B cell (primary cell): ENCODE measurements at regions not wholly inside any gene's neighbourhood (a gene's known extent, or its start where the extent isn't known, plus 50 kb on each side); places are given as distances from the start of the nearest gene placed in this dataset.

Source experiments
- ATAC-seq: fragments of 200-7000 bp; cut with Tn5 transposase; one replicate; pipeline ENCODE4 v1.10.0; 2021; ENCODE audit warnings: low read depth, mild to moderate bottlenecking, moderate number of reproducible peaks, moderate library complexity
- CTCF ChIA-PET: fragments of 350-600 bp; sonication (Branson Sonifier 250); formaldehyde crosslinking; loops from one replicate; lab custom pipeline; 2021; ENCODE audit warnings: antibody characterized with exemption, inconsistent platforms; lab: Charles Lee
- POLR2A ChIA-PET: fragments of 350-600 bp; sonication (Branson Sonifier 250); formaldehyde crosslinking; loops from one replicate; lab custom pipeline; 2021; ENCODE audit warnings: antibody characterized with exemption; lab: Charles Lee
- DNase-seq: peaks from one replicate; pipeline ENCODE4 v3.0.0; 2013
- H2AFZ ChIP-seq: 2 replicates; pipeline ENCODE4 v1.6.1; 2012; ENCODE audit warnings: mild to moderate bottlenecking, low read depth, low read length; ENCODE audit not compliant: insufficient read depth, poor library complexity, severe bottlenecking
- H3K27ac ChIP-seq, 2 donors: 1 replicate in 1 of 2; 2 replicates in 1 of 2; pipeline ENCODE4 v1.5.1; 2012 to 2013; ENCODE audit warnings: low read length in 2 of 2, mild to moderate bottlenecking in 2 of 2, moderate library complexity in 1 of 2
- H3K27me3 ChIP-seq, 4 experiments: fragments of 200-600 bp in 1 of 4; sonication (generic) in 1 of 4; replicated peaks in 1 of 4; 1 replicate in 2 of 4; 2 replicates in 2 of 4; pipeline versions ENCODE4 v1.6.1 to v1.7.0; 2013 to 2016; ENCODE audit warnings: low read length in 3 of 4, mild to moderate bottlenecking in 2 of 4, mixed read lengths in 1 of 4, moderate library complexity in 1 of 4; ENCODE audit not compliant: insufficient read depth in 4 of 4, control insufficient read depth in 3 of 4; ENCODE audit errors: control extremely low read depth in 1 of 4
- H3K36me3 ChIP-seq, 2 experiments: replicated peaks in 1 of 2; 1 replicate in 1 of 2; 2 replicates in 1 of 2; pipeline versions ENCODE4 v1.6.1 to v1.7.1; 2013; ENCODE audit warnings: low read length in 1 of 2; ENCODE audit not compliant: insufficient read depth in 2 of 2, control insufficient read depth in 1 of 2; ENCODE audit errors: control extremely low read depth in 1 of 2, extremely low read depth in 1 of 2
- H3K4me1 ChIP-seq, 2 donors: fragments of 200-600 bp in 1 of 2; sonication (generic) in 1 of 2; 1 replicate in 1 of 2; 2 replicates in 1 of 2; pipeline versions ENCODE4 v1.5.1 to v1.6.1; 2013 to 2017; ENCODE audit warnings: low read length in 2 of 2; ENCODE audit not compliant: control insufficient read depth in 2 of 2, insufficient read depth in 2 of 2
- H3K4me2 ChIP-seq: replicated peaks from 2 replicates; pipeline ENCODE3; 2012; ENCODE audit warnings: mild to moderate bottlenecking, low read depth, low read length; ENCODE audit not compliant: poor library complexity, severe bottlenecking
- H3K4me3 ChIP-seq, 5 experiments: fragments of 200-600 bp in 1 of 5; sonication (generic) in 1 of 5; 1 replicate in 3 of 5; 2 replicates in 2 of 5; pipeline versions ENCODE4 v1.5.1 to v1.7.0; 2011 to 2016; ENCODE audit warnings: low read length in 4 of 5, mild to moderate bottlenecking in 4 of 5, low read depth in 2 of 5, control low read depth in 1 of 5, moderate library complexity in 1 of 5; ENCODE audit not compliant: insufficient read depth in 1 of 5; ENCODE audit errors: control extremely low read depth in 1 of 5, extremely low read depth in 1 of 5
- H3K79me2 ChIP-seq: fragments of 200-600 bp; sonication (generic); one replicate; pipeline ENCODE4 v1.6.0; 2016; ENCODE audit warnings: low read length; ENCODE audit not compliant: control insufficient read depth, insufficient read depth
- H3K9ac ChIP-seq: fragments of 200-600 bp; sonication (generic); 2 replicates; pipeline ENCODE4 v1.6.1; 2017; ENCODE audit warnings: mild to moderate bottlenecking, low read length, moderate library complexity
- H3K9me3 ChIP-seq, 3 donors: one replicate each; pipeline versions ENCODE4 v1.6.1 to v1.7.1; 2013; ENCODE audit warnings: low read length in 2 of 3; ENCODE audit not compliant: control insufficient read depth in 2 of 3, insufficient read depth in 1 of 3; ENCODE audit errors: control extremely low read depth in 1 of 3
- H4K20me1 ChIP-seq: 2 replicates; pipeline ENCODE4 v1.6.0; 2012; ENCODE audit warnings: mild to moderate bottlenecking, low read length; ENCODE audit not compliant: insufficient read depth, control insufficient read depth, poor library complexity, severe bottlenecking
- H3K27ac Mint-ChIP-seq: one replicate; pipeline ENCODE4 v1.8.0; 2021; ENCODE audit warnings: mixed read lengths
- H3K27me3 Mint-ChIP-seq: one replicate; pipeline ENCODE4 v1.8.0; 2021; ENCODE audit warnings: mixed read lengths
- H3K4me1 Mint-ChIP-seq: one replicate; pipeline ENCODE4 v1.8.0; 2021; ENCODE audit warnings: mixed read lengths
- H3K4me3 Mint-ChIP-seq: one replicate; pipeline ENCODE4 v1.8.0; 2021; ENCODE audit warnings: mixed read lengths
- H3K9me3 Mint-ChIP-seq: one replicate; pipeline ENCODE4 v1.8.0; 2022; ENCODE audit warnings: mixed read lengths; ENCODE audit not compliant: insufficient read depth
- EZH2 ChIP-seq: IDR thresholded peaks from 2 replicates; pipeline ENCODE4 v1.6.1; 2012; ENCODE audit warnings: borderline replicate concordance, low read depth, mild to moderate bottlenecking, moderate library complexity, low read length; ENCODE audit not compliant: insufficient read depth, poor library complexity, severe bottlenecking
- WGBS: methylation state at CpG from one replicate; pipeline ENCODE4 v1.1.5; 2013; ENCODE audit warnings: missing lambda C conversion rate; ENCODE audit not compliant: insufficient coverage; 5-methylcytosine and 5-hydroxymethylcytosine counted together
- intact Hi-C: fragments of 100-400 bp; cut with micrococcal nuclease; formaldehyde crosslinking; loops from one replicate; pipeline ENCODE4 v1.10.0; 2022
- TF ChIP-seq, protein P1 (sequence below): fragments of 200-600 bp; IDR thresholded peaks from one replicate; pipeline ENCODE4 v1.8.0; 2022; ENCODE audit warnings: antibody characterized with exemption, mild to moderate bottlenecking

DNA sequence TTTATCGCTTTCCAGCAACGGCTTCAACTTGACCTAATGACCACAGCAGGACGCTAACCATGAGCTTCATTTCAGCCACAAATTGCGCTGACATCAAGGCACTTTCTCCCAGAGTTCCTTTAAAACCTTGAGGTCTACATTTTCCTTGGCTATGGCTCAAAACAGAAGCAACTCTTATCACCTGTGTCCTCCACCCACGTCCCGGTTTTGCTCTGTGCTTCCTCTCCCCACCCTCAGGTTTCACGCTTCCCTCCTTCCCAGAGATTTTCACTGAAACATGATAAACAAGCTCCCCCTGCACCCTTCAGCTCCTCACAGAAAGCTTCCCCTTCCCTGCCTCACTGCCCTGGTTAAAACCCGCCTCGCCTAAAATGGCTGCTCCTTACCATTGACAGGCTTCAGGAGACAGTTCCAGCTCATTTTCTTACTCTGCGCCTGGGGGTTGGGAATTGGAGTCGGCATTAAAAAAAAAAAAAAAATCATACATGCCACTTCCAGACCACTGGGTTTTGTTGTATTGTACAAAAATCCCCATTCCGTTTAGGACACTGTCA, 229.5 kb downstream of the UBE3D start:
- Histone ChIP-seq H3K4me1 (no peaks in the 10 kb centered on the region), H3K79me2 (no peaks in the 10 kb centered on the region), H3K27ac (no peak overlapping the region), H3K9ac (no peak overlapping the region), H4K20me1 (no peaks in the 10 kb centered on the region), H3K36me3 (no peaks in the 10 kb centered on the region), H3K9me3 (no peaks in the 10 kb centered on the region), H2AFZ (no peak overlapping the region), H3K4me2 (no peak overlapping the region), H3K4me3 (no peak overlapping the region), H3K27me3 (no peaks in the 10 kb centered on the region)
- CTCF ChIA-PET: interaction anchor here (0.8 kb wide), 1 partner anchor 23 kb away, joined by 4 read pairs; no protein-coding TSS in a partner anchor
- DNase-seq: no peak
- POLR2A ChIA-PET: no interaction called here
- intact Hi-C loops: no loop called here
- Mint-ChIP-seq H3K4me1 (no peaks in the 10 kb centered on the region), H3K4me3 (no peak overlapping the region), H3K27me3 (no peaks in the 10 kb centered on the region), H3K9me3 (no peaks in the 10 kb centered on the region), H3K27ac (no peak overlapping the region)
- no peak for ATAC-seq
- TF ChIP-seq EZH2: no peak
- TF ChIP-seq, protein P1, sequence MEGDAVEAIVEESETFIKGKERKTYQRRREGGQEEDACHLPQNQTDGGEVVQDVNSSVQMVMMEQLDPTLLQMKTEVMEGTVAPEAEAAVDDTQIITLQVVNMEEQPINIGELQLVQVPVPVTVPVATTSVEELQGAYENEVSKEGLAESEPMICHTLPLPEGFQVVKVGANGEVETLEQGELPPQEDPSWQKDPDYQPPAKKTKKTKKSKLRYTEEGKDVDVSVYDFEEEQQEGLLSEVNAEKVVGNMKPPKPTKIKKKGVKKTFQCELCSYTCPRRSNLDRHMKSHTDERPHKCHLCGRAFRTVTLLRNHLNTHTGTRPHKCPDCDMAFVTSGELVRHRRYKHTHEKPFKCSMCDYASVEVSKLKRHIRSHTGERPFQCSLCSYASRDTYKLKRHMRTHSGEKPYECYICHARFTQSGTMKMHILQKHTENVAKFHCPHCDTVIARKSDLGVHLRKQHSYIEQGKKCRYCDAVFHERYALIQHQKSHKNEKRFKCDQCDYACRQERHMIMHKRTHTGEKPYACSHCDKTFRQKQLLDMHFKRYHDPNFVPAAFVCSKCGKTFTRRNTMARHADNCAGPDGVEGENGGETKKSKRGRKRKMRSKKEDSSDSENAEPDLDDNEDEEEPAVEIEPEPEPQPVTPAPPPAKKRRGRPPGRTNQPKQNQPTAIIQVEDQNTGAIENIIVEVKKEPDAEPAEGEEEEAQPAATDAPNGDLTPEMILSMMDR: no peak
- 86% methylated on average over 7 of the region's 12 CpGs for WGBS

DNA sequence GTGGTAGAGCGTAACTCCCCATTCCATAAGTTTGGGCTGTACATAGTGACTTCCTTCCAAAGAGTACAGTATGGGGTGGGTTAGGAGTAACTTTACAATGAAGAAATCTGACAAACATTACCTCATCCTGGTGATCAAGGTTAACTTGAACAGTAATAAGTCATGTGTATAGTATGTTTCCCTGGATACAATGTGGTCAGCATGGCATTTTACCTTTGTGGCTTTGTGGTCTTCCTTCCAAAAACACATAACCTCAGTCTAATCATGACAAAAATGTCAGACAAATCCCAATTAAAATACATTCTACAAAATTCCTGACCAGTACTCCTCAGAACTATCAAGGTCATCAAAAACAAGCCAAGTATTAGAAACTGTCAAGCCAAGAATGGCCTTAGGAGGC, 225.1 kb downstream of the UBE3D start:
- Mint-ChIP-seq H3K4me1 (no peaks in the 10 kb centered on the region), H3K4me3 (no peak overlapping the region), H3K27ac (no peak overlapping the region), H3K9me3 (no peaks in the 10 kb centered on the region), H3K27me3 (peaks cover 5% of the 10 kb centered on the region)
- intact Hi-C loops: no loop called here
- Histone ChIP-seq H3K4me1 (no peaks in the 10 kb centered on the region), H3K9me3 (no peaks in the 10 kb centered on the region), H3K9ac (no peak overlapping the region), H2AFZ (no peak overlapping the region), H3K36me3 (no peaks in the 10 kb centered on the region), H3K4me2 (no peak overlapping the region), H3K4me3 (no peak overlapping the region), H3K27ac (no peak overlapping the region), H3K79me2 (no peaks in the 10 kb centered on the region), H3K27me3 (no peaks in the 10 kb centered on the region), H4K20me1 (no peaks in the 10 kb centered on the region)
- no peak for DNase-seq
- POLR2A ChIA-PET: no interaction called here
- TF ChIP-seq, protein P1: no peak
- TF ChIP-seq EZH2: no peak
- CTCF ChIA-PET: no interaction called here
- WGBS: no CpG with 5 or more reads among the region's 1 CpG
- ATAC-seq: no peak
